NCI-H1417 (cell line): ENCODE measurements at regions not wholly inside any gene's neighbourhood (a gene's known extent, or its start where the extent isn't known, plus 50 kb on each side); places are given as distances from the start of the nearest gene placed in this dataset.
A peak's percentile ranks its signal among the peaks of the same experiment; 100 is the strongest.

Experiments used
- DNase-seq, 3 experiments: peaks; one replicate each; lab custom pipeline; 2025; lab: John Stamatoyannopoulos, UW

DNA sequence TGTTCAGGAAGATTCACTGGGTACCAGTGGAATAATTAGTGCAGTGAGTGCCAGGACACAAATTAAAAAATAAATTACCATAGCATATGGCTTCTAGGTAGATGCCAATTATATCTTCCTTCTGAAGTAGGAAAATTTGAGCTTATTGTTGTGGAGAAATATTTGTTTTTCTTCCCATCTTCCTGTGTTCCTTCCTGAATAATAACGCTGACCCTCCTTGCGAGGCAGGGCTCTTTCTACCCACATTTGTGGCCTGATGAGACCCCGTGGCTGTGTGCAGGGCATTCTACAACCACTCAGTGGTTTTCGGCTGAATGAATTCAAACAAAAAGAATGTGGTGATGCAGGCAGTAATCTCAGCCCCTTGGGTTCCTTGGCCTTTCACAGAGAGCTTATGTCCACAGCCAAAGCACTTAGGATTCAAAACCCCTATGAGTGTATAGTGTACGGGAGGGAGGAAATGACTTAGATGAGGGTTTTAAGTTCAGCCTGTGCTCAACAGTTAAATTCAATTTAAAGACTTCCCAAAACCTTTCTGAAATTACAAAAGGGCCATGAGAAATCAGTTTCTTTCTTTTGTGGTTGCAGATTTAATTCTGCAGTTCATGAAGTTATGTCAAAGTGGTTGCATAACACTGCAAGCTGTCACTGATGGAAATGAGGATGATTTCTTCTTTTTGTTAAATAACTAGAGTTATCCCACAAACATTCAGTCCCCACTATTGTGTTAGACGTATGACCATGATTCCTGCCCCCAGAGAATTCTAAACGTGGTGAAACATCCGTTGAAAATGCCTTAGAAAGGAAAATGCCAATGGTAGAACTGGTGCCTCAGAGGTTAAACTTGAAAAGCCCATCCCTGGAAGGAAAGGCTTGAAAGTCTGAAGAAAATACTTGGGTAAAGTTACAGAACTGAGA, 255.3 kb downstream of the FZD1 start:
- peak in 2 of 3 experiments; percentile 13 to 94 for DNase-seq

DNA sequence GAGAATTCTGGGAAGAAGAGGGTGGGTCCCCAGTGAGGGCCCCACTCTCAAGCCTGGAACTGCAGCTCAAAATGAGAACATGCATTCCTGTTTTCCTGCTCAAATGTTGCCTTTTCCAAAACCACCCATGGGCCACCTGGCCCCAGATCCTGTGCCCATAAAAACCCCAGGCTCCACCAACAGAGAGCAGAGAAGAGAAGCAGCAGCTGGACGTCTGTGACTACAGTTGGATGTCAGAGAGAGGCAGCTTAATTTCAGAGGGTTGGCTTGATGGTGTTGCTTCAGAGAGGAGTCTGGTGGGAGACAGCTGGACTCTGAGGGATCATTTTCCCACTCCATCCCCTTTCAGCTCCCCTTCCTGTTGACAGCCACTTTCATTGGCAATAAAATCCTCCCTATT, 256.4 kb downstream of the FZD1 start:
- DNase-seq = no peak

DNA sequence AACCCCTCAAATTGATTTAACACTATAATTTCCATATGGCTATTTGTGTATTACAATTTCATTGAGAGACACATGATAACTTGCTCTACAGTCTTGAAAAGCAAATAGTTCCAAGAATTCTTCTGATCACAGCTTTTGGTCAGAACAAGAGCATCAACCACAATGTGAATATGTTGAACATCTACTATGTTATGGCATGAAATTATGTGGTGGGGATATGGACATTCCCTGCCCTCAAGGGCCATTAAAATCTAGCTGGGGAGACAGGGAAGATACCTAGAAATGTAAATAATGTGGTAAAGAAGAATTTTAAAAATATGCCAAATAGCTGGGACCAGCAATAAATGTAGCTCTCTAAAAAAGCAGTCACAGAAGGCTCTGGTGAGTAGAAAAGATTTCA, 262.2 kb downstream of the FZD1 start:
- DNase-seq = no peak

DNA sequence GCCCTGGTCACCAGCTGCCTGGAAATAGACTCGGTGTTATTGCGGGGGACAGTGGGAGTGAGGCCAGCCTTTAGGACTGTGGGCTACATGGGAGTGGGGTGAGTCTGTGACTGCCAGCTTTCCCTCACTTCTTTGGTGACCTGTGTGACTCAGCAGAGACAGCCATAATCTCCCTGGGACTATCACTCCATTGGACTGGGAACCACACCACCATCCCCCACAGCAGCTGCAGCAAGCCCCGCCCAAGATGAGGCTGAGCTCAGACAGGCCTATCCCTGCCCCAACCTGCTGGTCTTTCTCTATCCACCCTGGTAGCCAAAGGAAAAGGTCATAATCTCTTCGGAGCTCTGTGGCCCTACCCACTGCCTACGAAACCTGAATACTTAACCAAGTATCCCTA, 263.2 kb downstream of the FZD1 start:
- DNase-seq = no peak

DNA sequence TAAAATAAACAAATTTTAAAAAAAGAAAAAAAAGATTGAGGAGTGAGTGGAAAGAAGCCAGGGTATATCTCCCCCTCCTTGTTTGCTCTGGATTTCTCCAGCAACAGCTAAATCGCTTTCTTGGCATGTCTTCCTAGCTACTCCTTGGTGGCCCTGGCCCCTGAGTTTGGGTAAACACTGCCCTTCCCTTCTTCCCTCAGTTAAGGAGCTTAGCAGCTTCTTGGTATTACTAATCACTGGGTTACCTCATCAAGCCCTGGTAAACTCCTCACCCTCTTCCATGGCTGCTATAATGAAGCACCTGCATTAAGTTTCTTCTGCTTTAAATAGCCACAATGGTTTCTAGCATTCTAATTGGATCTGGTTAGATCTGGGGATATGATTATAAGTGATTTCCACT, 269.8 kb downstream of the FZD1 start:
- no peak for DNase-seq

DNA sequence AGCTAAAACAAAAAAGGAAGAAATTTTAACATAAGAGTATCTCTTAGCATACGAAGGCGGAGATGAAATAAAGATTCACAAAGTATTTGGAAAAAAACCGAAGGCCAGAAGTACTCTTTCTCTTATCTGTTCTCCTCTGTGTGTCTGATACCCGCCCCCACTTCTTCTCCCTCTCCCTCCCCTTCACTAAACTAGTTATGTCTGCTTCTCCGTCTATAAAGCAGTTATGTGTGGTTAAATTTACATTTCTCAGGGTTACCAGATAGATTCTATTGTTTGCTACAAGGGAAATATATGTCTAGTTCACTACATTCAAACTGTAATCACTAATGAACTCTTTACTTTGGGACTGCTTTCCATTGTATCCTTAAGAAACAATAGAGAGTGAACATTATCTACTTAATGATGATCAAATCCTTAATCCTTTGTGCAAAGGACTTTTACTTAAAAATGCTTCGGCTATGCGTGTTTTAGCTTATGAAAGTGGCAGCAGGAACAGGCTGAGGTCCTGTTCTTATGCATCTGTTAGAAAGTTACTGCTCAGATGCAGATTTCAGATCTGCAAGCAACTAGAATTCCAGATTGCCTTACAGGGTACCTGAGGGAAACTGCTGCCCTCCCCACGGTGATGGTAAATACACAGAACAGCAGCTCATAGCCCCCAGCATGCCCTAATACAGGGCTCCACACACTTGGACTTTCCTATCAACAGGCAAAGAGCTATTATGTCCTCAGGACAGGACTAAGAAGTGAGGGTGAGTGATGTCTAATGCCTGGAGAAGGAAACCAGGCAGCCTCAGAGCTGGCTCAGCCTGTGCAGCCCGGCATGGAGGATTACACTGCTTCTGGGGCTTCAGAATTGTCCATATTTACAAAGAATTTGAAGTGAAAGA, 273.3 kb downstream of the FZD1 start:
- peak in 1 of 3 experiments; percentile 36 for DNase-seq

DNA sequence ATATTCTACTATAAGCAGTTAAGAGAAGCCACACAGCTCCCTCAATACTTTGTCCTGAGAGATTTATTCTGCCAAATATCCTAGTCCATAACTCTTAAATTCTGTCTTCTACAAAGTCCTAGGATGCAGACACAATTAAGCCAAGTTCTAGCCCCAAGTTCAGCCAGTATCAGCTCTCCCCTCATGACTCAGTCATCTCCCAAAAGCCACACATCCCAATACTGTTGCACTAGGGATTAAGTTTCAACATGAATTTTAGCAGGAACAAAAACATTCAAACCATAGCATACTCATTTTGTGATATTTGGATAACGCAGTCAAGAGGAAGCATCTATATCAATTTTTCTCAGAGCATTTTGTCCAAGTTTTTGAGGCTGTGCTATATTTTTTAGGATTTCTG, 277.4 kb downstream of the FZD1 start:
- no peak for DNase-seq

DNA sequence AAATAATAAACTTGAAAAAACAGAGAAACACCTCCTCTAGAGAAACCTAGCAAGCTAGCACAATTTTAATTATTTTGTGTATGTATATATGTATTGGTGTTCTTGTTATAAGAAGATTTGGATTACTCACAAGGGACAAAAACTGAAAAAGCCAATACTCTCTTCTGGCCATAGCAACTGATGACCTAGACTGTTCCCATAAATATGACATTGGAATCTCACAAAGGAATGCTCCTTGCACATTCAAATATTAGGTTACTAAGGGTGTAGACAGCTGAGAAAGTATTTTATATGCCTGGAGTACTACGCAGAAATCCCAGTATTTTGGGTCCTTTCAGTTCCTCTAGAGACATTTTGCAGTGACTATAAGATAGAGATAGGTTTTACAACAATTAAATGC, 279.4 kb downstream of the FZD1 start:
- no peak for DNase-seq

DNA sequence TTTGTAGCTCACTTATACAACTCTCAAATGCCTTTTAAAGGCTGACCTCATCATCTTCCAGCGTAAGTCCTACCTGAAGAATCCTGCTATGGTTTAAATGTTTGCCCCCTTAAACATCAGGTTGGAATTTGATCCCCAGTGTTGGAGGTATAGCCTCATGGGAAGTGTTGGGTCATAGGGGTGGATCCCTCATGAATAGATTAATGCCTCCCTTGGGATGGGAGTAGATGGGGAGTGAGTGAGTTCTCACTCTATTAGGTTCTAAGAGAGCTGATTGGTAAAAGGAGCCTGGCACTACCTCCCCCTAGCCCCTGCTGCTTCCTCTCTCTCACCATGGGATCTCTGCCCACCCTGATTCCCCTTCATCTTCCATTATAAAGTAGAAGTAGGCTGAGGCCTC, 285.6 kb downstream of the FZD1 start:
- DNase-seq = no peak

DNA sequence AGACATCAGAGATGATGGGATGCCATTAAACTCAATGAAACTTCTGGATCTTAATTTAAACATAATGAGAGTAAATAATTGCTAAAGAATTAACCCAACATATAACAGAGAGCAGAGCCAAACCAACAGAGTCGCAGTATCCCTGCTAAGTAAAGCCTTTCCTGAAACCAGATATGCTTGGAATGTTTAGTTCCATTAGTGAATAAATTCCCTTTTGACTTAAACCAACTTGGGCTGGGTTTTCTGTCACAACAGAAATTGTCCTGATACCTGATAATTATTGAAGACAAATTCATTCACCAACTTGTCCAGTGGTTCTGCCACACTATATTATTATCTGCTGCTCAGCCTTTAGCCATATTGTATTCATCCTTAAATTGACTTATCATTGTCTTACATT, 286.7 kb downstream of the FZD1 start:
- no peak for DNase-seq

DNA sequence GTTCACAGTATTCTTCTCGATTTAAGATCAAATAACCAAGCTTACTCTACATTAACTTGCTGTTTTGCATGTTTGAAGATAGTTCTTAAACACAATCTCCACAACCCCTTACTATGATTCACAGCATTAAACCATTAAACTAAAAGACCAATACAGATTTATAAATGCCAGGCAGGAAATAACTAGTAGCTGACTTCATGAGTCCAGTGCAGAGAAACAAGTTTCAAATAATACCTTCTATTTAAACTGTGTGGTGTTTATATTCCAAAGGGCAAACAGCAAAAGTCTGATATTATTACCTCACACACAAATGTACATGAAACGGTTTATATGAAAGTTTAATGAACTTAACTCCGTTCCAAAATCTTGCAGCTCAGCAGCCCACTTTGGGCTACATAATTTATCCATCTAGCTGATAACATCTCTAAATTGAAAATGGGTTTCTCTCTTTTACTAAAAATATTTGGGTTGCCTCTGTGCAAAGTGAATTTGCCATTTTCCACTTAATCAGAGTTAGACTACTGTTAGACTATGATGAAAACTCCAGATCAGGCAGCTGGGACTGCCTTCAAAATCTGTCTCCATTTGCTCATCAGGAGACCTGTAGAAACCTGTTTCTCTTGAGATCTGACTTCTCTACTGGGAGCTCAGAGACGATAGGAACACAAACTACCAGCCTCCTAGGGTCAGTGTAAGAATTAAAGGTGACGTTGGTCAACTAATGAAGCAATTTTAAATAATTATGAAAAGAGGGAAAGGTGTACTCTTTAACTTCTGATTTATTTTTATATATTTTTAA, 287.3 kb downstream of the FZD1 start:
- no peak for DNase-seq

DNA sequence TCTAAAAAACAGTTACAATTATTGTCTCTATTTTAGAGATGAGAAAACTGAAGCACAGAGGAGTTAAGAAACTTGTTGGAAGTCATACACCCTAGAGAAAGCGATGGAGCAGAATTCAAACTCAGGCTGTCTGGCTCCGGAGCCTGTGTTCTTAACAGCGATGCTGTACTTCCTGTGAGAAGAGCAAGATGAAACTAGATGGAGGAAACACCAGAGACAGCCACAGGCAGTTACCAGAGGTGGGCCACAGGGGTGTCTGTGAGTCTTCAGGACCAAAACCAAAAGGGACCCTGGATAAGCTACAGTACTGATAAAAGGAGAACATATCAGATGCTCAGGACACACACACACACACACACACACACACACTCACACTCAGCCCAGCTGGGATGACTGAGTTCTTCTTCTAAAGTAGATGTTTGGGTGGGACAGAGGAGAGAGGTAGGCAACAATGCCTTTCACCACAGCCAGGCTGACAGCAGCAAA, 289.2 kb downstream of the FZD1 start:
- DNase-seq = no peak

DNA sequence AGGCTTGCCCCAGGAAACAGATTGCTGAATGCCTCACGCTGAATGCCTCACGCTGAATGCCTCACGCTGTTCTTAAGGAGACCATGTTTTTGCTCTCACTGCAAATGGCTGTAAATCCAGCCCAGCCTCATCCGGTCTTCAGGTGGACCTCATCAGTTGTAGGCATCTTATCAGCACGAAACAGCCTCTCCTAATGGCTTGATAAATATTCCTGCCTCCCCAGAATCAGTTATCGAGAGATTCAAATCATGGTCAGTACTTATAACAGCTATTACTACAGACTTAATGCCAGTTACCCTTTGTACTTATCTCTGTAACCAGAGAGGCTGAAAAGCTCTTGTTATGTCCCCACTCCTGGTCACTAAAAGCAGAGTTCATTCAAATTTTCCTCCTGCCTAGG, 290.6 kb downstream of the FZD1 start:
- no peak for DNase-seq

DNA sequence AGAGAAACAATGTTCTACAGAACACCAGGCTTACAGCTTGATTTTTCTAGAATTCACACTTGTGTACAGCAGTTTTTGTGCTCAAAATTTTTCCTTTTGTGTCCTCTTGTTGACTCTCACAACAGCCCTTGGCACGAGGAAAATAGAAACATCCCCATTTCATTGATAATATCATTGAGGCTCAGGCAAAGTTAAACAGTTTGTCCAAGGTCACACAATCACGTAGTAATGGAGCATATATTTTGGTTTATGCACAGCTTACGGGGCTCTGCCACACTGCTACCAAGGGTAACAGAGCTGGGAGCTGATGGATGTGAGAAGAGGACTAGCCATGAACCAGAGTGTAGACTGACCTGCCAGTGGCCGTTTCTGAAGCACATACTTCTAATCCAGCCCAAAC, 292.0 kb downstream of the FZD1 start:
- DNase-seq = no peak

DNA sequence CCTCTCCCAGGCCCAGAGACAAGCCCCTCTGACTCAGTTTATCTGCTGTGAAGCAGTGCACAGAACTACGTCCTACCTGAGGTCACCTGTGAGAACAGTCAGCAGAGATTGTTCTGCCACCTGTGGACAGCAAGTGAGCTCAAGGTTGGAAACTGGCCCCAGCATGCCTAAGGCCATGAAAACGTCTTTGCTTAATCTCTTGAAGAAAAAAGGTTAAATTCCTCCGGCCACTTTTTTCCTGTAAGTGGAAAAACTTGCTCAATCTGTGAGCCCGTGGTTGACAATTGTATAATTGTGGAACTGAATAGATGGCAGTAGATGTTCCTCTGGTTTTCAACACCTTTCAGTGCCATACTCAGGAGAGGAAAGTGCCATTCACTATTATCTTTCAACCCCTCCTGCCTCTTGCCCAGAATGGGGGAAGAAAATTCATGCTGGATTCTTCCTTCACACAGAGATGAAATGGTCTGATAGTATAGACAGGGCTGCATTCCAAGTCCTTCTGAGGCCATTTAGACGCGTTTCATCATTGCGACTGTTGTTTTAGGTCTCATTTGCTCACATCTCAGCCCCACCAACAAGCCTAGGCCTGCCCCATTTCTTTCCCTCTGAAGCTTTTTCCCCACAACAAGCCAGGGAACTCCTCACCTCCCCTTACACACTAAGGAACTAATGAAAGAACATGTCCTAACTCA, 292.9 kb downstream of the FZD1 start:
- DNase-seq = no peak

DNA sequence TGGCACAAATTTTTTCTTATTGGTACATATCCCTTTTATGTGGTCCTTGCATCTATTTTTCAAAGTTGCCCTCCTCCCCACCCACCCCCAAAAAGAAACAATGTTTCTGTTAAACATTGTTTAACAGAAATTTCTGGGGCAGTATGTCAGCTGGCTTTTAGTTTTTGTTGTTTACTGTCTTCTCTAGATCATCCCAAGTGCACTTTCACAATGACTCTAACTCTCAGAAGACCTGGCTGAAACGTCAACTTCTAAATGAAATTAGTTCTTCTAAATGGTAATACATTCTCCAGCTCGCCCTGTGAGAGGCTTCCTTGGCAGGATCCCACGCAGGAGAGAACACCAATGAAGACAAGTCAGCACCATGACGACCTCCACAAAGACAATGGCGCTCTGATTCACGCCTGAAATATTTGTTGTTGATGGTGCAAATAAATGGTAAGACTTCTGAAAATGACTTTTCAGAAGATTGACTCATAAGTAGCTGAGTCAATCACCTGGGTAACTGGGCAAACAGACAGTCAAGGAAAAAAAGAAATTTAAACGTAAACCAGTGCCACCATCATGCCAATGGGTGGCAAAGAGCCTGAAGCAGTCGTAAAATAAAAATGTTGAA, 293.7 kb downstream of the FZD1 start:
- DNase-seq = no peak

DNA sequence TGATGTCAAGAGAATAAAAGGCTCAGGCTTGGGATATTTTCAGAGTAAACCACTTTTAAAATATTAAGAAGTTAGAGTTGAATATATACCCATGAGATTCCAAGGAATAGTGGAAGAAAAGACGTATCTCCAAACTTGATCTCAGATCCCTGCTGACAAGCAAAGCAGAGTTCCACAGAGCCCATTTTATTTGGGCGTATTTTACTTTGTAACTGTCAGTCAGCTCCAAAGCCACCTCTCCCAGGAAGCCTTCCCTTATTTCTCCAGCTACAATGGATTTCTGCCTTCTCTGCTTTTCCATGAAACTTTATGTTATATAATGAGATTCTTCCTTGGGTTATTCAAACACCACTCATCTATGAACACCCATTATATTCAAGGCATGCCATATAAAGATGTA, 295.7 kb downstream of the FZD1 start:
- DNase-seq = no peak

DNA sequence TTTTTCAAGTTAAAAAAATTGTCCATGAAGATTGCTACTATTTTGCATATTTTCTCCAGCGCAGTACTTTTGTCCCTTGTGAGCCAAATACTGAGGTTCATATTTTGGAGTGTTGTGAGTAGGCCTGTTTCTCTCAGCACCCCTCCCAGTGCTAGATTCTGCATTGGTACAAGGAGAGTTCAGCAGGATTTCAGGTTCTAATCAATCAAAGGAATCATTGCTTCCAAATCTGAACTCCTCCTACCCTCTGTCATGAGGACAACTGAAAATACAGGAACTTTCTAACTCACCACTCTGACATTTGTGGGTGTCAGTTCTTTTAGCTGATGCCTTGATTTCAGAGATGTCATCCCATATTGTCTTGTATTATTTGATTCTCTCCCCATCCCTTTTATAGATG, 299.9 kb downstream of the FZD1 start:
- DNase-seq = no peak

DNA sequence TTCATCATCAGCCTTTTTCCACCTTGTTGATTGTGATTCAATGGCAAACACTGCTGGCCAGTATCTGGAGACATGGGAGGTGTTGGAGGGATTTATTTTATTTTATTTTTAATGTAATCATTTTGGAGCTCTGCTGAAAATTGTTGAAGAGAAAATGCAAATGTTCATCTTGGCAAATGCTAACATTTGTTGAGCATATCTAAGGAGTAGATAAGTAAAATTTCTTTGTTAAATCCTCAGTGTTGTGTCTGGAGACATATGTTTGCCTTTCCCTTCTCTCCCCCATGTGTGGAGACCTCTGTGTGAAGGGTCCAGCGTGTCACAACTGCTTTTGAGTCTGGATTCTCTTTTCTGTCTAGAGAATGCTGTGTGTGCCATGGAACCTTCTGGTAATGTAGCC, 300.3 kb downstream of the FZD1 start:
- no peak for DNase-seq

DNA sequence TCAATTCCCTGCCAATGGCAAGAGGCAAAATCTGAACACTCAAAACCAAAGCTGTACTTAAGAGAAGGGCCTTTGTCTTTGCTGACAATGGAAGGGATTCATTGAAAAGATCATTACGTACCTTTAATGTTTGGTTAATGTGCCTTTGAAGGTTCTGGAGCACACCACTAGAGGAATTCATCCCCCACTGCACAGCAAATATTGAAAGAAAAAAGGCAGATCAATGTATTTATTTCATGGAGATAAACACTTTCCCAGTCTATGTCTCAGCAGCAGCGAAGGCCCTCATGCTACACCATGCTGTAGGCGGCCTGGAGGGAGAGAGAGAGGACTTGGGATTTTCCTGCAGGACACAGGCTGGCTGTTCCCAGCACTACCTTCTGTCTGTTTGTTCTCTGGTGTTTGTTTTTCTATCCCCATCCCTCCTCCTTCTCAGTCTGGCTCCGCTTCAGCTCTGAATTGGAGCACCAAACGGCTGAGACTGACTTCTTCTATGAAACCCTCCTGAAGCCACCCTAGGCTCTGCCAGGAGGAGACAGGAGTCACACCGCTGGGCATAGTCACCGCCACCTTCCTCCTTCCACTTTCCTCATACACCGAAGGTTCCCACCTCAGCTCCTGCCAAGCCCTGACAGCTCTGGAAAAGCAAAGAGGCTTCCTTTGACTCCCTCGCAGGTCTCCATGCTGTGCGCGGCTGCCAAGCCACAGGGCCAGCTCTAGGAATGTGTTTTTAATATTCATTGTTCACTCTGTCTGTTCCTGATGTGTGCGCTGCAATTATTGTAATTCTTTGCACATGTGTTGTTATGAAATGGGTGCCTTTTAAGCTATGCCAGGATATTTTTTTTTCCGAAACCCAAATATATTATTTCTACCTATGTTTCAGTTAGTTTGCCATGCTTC, 301.5 kb downstream of the FZD1 start:
- peak in 2 of 3 experiments; percentile 52 to 71 for DNase-seq
